ENCODE measurements at regions not wholly inside any gene's neighbourhood (a gene's known extent, or its start where the extent isn't known, plus 50 kb on each side); places are given as distances from the start of the nearest gene placed in this dataset.

DNA sequence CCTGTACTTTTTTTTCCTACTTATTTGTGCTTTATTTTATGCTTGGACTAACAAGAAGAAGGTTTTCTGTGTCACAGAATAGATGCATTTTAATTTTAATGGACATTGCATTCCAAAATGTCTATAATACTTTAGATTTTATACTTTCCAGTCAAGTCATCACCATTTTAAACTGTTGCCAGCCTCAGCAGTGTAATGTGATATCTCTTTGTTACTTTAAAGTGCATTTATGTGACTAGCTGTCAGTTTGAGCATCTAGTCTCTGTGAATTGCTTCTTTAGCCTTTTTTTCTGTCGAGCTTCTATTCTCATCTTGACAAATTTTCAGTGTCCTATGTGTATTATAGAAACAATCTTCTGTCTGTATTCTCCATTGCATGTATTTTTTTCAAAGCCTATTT is 511.4 kb upstream of the CBLB start:
- TF ChIP-seq, protein P1, sequence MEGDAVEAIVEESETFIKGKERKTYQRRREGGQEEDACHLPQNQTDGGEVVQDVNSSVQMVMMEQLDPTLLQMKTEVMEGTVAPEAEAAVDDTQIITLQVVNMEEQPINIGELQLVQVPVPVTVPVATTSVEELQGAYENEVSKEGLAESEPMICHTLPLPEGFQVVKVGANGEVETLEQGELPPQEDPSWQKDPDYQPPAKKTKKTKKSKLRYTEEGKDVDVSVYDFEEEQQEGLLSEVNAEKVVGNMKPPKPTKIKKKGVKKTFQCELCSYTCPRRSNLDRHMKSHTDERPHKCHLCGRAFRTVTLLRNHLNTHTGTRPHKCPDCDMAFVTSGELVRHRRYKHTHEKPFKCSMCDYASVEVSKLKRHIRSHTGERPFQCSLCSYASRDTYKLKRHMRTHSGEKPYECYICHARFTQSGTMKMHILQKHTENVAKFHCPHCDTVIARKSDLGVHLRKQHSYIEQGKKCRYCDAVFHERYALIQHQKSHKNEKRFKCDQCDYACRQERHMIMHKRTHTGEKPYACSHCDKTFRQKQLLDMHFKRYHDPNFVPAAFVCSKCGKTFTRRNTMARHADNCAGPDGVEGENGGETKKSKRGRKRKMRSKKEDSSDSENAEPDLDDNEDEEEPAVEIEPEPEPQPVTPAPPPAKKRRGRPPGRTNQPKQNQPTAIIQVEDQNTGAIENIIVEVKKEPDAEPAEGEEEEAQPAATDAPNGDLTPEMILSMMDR (IDR thresholded peaks at IDR 0.05; ENCODE audit: insufficient read depth, low read length), result no peak
- no peak overlapping the region for H3K4me3 ChIP-seq (ENCODE audit: low read depth, low read length)
- DNase-seq (ENCODE audit: low read depth), result no peak

DNA sequence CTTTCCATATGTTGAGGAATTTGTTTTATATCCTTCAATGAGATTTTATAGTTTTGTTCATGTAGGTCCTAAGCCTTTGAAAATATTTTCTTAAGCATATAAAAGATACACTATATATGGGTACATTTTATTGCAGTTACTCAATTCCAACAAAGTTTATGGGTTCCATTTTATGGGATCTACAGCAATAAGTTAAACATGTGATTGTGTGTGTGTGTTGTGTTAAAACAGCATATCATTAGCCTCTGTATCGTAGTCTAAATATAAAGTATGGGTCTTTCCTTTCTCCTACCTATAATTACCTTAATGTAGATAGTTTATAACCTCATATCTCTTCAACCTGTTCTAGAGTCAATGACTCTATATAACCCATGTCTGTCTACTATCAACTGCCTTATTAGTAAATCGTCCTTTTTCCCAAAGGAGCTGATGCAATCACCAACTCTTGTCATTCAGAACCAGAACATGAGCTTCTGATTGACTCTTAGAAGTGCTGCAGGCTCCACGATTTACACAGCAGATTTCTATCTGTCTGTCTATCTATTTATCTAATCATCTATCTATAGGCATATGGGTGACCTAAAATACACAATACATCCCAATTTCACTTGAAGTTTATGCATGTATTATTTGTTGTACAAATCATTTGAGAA is 512.6 kb upstream of the CBLB start:
- DNase-seq (ENCODE audit: low read depth), result no peak
- TF ChIP-seq, protein P1 (IDR thresholded peaks at IDR 0.05; ENCODE audit: insufficient read depth, low read length), result no peak
- no peak overlapping the region for H3K4me3 ChIP-seq (ENCODE audit: low read depth, low read length)

DNA sequence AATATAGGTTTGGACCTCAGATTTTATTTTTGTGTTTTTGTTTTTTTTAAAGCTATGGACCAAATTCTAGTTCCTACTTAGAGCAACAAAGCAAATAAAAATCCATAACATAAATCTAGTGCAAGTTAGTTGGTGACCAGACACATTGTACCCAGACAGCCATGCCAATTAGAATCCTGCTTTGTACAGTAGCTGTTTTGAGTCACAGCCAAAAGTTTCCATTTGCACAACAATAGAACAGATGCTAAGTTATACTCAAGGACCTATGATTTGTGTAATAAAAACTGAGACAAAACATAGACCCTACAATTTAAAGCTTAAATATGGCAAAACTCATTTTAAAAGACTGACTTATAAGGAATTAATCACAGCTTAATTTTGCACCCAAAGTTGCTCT is 513.1 kb upstream of the CBLB start:
- DNase-seq (ENCODE audit: low read depth), result no peak
- no peak overlapping the region for H3K4me3 ChIP-seq (ENCODE audit: low read depth, low read length)
- TF ChIP-seq, protein P1 (IDR thresholded peaks at IDR 0.05; ENCODE audit: insufficient read depth, low read length), result no peak

DNA sequence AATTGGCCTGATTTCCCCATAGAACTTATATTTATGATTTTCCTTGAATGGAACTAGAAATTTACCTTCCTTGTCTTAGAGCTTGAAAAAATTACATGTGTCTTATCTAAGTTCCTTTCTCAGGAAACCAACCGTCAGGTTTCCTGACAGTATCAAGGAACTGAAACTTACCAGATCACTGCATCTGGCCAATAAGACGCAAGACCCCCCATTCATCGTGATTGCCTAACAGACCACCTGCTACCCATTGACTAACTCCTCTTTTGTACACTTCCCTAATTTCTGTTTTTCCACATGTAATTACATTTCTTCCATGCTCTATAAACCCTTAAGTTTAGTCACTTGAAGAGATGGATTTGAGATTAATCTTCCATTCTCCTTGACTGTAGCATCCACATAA is 517.2 kb upstream of the CBLB start:
- TF ChIP-seq, protein P1 (IDR thresholded peaks at IDR 0.05; ENCODE audit: insufficient read depth, low read length), result no peak
- DNase-seq (ENCODE audit: low read depth), result no peak

DNA sequence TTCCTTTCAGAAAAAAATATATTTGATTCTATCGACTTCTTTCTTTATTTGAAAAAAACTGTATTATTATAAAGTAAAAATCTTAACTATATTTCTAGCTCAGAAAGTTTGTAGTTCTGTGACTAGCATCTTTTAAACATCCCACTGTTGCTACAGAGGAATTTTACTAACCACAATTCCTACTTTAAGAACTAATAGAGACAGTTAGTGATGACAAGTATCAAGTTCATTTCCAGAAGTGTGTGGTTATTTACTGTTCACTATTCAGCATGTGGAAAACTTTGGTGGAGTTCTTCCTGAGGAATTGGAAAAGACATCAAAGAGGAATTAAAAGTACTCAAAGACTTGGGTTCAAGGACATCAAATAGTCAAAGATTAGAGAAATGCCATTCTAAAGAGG is 524.1 kb upstream of the CBLB start:
- peak; percentile 24 for DNase-seq (ENCODE audit: low read depth)
- H3K4me3 ChIP-seq (ENCODE audit: low read depth, low read length), result no peak overlapping the region
- TF ChIP-seq, protein P1 (IDR thresholded peaks at IDR 0.05; ENCODE audit: insufficient read depth, low read length), result no peak

More for the DNA sequence above, 517.2 kb upstream of the CBLB start:
- no peak overlapping the region for H3K4me3 ChIP-seq (ENCODE audit: low read depth, low read length)

DNA sequence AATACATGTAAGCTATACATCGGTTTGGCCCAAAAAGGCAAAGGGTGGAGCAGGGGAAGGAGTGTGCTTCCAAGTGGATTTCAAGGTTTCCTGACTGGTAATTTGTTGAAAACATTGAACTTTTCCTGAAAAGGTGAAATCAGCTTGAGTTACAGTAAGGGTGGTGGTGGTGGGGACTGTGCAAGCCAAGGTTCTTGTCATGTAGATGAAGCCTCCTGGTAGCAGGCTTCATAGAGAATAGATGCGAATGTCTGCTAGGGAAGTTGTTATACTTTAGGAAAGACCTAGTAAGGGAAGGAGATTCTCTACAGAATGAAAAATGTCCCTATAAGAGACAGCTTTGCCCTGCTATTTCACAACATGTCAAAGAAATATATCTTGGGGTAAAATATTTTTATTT is 528.2 kb upstream of the CBLB start:
- TF ChIP-seq, protein P1 (IDR thresholded peaks at IDR 0.05; ENCODE audit: insufficient read depth, low read length), result no peak
- no peak for DNase-seq (ENCODE audit: low read depth)
- no peak overlapping the region for H3K4me3 ChIP-seq (ENCODE audit: low read depth, low read length)
